H9 (cell line): ENCODE measurements at regions not wholly inside any gene's neighbourhood (a gene's known extent, or its start where the extent isn't known, plus 50 kb on each side); places are given as distances from the start of the nearest gene placed in this dataset.

Source experiments
- DNase-seq: peaks from one replicate; pipeline ENCODE4 v3.0.0-alpha.2; 2017
- H2AFZ ChIP-seq: one replicate; pipeline ENCODE4 v1.6.1; 2013; ENCODE audit warnings: mild to moderate bottlenecking, low read length, control low read depth, moderate library complexity
- H2AK5ac ChIP-seq: 2 replicates; pipeline ENCODE4 v1.6.1; 2013; ENCODE audit warnings: low read length, control low read depth, mixed read lengths; ENCODE audit not compliant: insufficient read length
- H2BK120ac ChIP-seq: one replicate; pipeline ENCODE4 v1.6.1; 2013; ENCODE audit warnings: low read depth, mild to moderate bottlenecking, low read length, control low read depth, inconsistent platforms; ENCODE audit not compliant: poor library complexity, severe bottlenecking
- H2BK12ac ChIP-seq: 2 replicates; pipeline ENCODE4 v1.6.1; 2013; ENCODE audit warnings: low read length, control low read depth, mixed read lengths, low read depth; ENCODE audit not compliant: insufficient read length
- H2BK15ac ChIP-seq: 2 replicates; pipeline ENCODE4 v1.6.1; 2013; ENCODE audit warnings: low read depth, low read length, control low read depth
- H2BK20ac ChIP-seq: one replicate; pipeline ENCODE4 v1.6.1; 2013; ENCODE audit warnings: low read depth, mild to moderate bottlenecking, low read length, control low read depth, inconsistent platforms; ENCODE audit not compliant: poor library complexity, severe bottlenecking
- H2BK5ac ChIP-seq: 2 replicates; pipeline ENCODE4 v1.6.1; 2013; ENCODE audit warnings: low read length, control low read depth, mixed read lengths; ENCODE audit not compliant: insufficient read length
- H3K14ac ChIP-seq: 2 replicates; pipeline ENCODE4 v1.6.1; 2013; ENCODE audit warnings: low read length, control low read depth; ENCODE audit not compliant: insufficient read depth
- H3K18ac ChIP-seq: 2 replicates; pipeline ENCODE4 v1.6.1; 2013; ENCODE audit warnings: low read depth, mild to moderate bottlenecking, mixed read lengths, low read length, control low read depth; ENCODE audit not compliant: insufficient read length
- H3K23ac ChIP-seq: 2 replicates; pipeline ENCODE4 v1.6.1; 2013; ENCODE audit warnings: low read length, control low read depth, mixed read lengths, low read depth; ENCODE audit not compliant: insufficient read length
- H3K23me2 ChIP-seq: 2 replicates; pipeline ENCODE4 v1.6.1; 2013; ENCODE audit warnings: low read depth, mild to moderate bottlenecking, mixed read lengths, low read length, control low read depth; ENCODE audit not compliant: insufficient read length, poor library complexity, severe bottlenecking
- H3K27ac ChIP-seq: 2 replicates; pipeline ENCODE4 v1.5.1; 2013; ENCODE audit warnings: low read length, control low read depth, mixed read lengths, low read depth; ENCODE audit not compliant: insufficient read length
- H3K27me3 ChIP-seq: 2 replicates; pipeline ENCODE4 v1.6.1; 2013; ENCODE audit warnings: low read length, control low read depth, inconsistent platforms; ENCODE audit not compliant: insufficient read depth
- H3K4ac ChIP-seq: 2 replicates; pipeline ENCODE4 v1.6.1; 2013; ENCODE audit warnings: low read depth, mild to moderate bottlenecking, control low read depth, inconsistent platforms, low read length, moderate library complexity
- H3K4me1 ChIP-seq: 2 replicates; pipeline ENCODE4 v1.6.1; 2013; ENCODE audit warnings: low read length, control low read depth, inconsistent platforms; ENCODE audit not compliant: insufficient read depth
- H3K4me2 ChIP-seq: 2 replicates; pipeline ENCODE4 v1.6.1; 2013; ENCODE audit warnings: low read length, control low read depth, mixed read lengths; ENCODE audit not compliant: insufficient read length, insufficient read depth
- H3K56ac ChIP-seq: 2 replicates; pipeline ENCODE4 v1.6.1; 2013; ENCODE audit warnings: low read depth, mild to moderate bottlenecking, mixed read lengths, low read length, control low read depth; ENCODE audit not compliant: insufficient read length
- H3K79me1 ChIP-seq: 2 replicates; pipeline ENCODE4 v1.6.1; 2013; ENCODE audit warnings: low read depth, mild to moderate bottlenecking, moderate library complexity, low read length, control low read depth, inconsistent platforms; ENCODE audit not compliant: insufficient read depth, poor library complexity, severe bottlenecking
- H3K79me2 ChIP-seq: 2 replicates; pipeline ENCODE4 v1.6.1; 2013; ENCODE audit warnings: low read length, control low read depth, inconsistent platforms; ENCODE audit not compliant: insufficient read depth
- H3K9ac ChIP-seq: 2 replicates; pipeline ENCODE4 v1.6.1; 2013; ENCODE audit warnings: low read length, control low read depth, mixed read lengths; ENCODE audit not compliant: insufficient read length; ENCODE audit errors: extremely low read depth
- H3K9me3 ChIP-seq: one replicate; pipeline ENCODE4 v1.6.1; 2013; ENCODE audit warnings: low read depth, low read length, inconsistent platforms; ENCODE audit not compliant: control insufficient read depth
- H3T11ph ChIP-seq: one replicate; pipeline ENCODE4 v1.6.1; 2013; ENCODE audit warnings: mild to moderate bottlenecking, low read length, control low read depth, inconsistent platforms
- H4K20me1 ChIP-seq: one replicate; pipeline ENCODE4 v1.6.1; 2013; ENCODE audit not compliant: control insufficient read depth, insufficient read length, insufficient read depth
- H4K5ac ChIP-seq: 2 replicates; pipeline ENCODE4 v1.6.1; 2013; ENCODE audit warnings: low read depth, mild to moderate bottlenecking, mixed read lengths, low read length, control low read depth; ENCODE audit not compliant: insufficient read length
- H4K8ac ChIP-seq: replicated peaks from 2 replicates; pipeline ENCODE4 v1.6.1; 2013; ENCODE audit warnings: low read length, control low read depth, mixed read lengths, low read depth; ENCODE audit not compliant: insufficient read length
- H4K91ac ChIP-seq: 2 replicates; pipeline ENCODE4 v1.6.1; 2013; ENCODE audit warnings: low read depth, mild to moderate bottlenecking, moderate library complexity, mixed read lengths, low read length, control low read depth; ENCODE audit not compliant: insufficient read length
- H3K27ac Mint-ChIP-seq, 3 experiments: 2 replicates in 2 of 3; 3 replicates in 1 of 3; pipeline ENCODE4 v1.8.0; 2020 to 2021; ENCODE audit warnings: mixed read lengths in 3 of 3, mild to moderate bottlenecking in 1 of 3, moderate library complexity in 1 of 3
- H3K27me3 Mint-ChIP-seq: 2 replicates; pipeline ENCODE4 v1.8.0; 2021; ENCODE audit warnings: low read depth, mild to moderate bottlenecking, moderate library complexity, mixed read lengths
- H3K36me3 Mint-ChIP-seq, 3 experiments: 2 replicates in 2 of 3; 3 replicates in 1 of 3; pipeline ENCODE4 v1.8.0; 2020 to 2021; ENCODE audit warnings: low read depth in 3 of 3, mixed read lengths in 3 of 3; ENCODE audit not compliant: insufficient read depth in 1 of 3
- H3K4me1 Mint-ChIP-seq, 2 experiments: 2 replicates each; pipeline ENCODE4 v1.8.0; 2020; ENCODE audit warnings: mixed read lengths in 2 of 2
- H3K4me3 Mint-ChIP-seq, 2 experiments: 2 replicates in 1 of 2; 3 replicates in 1 of 2; pipeline ENCODE4 v1.8.0; 2020 to 2021; ENCODE audit warnings: mild to moderate bottlenecking in 2 of 2, mixed read lengths in 2 of 2, moderate library complexity in 1 of 2
- H3K9me3 Mint-ChIP-seq, 2 experiments: 2 replicates in 1 of 2; 3 replicates in 1 of 2; pipeline ENCODE4 v1.8.0; 2020; ENCODE audit warnings: mild to moderate bottlenecking in 2 of 2, mixed read lengths in 2 of 2, moderate library complexity in 1 of 2
- WGBS: extraction: QIAGEN DNeasy Blood & Tissue Kit; methylation state at CpG from one replicate; pipeline ENCODE4 v1.1.7; 2013; ENCODE audit warnings: missing lambda C conversion rate, low lambda C conversion rate, mixed read lengths; ENCODE audit not compliant: insufficient read length; ENCODE audit errors: extremely low coverage; 5-methylcytosine and 5-hydroxymethylcytosine counted together
- TF ChIP-seq, protein P1 (sequence below): fragments of 200-600 bp; sonication (generic); conservative IDR thresholded peaks from 3 replicates; pipeline ENCODE4 v1.8.0; 2021; ENCODE audit warnings: antibody characterized with exemption, mild to moderate bottlenecking

- Mint-ChIP-seq H3K4me1 (peaks cover 0 to 5% of the 10 kb centered on the region in 2 experiments; a peak in 2 of 4 replicates), H3K27me3 (no peaks in the 10 kb centered on the region), H3K4me3 (no peak overlapping the region), H3K36me3 (no peaks in the 10 kb centered on the region), H3K27ac (peak overlapping the region in 1 of 3 experiments; percentile 50; a peak in 1 of 7 replicates), H3K9me3 (peaks cover 0 to 3% of the 10 kb centered on the region in 2 experiments; a peak in 1 of 5 replicates)
- no peak overlapping the region for H3K23ac ChIP-seq
- H2BK120ac ChIP-seq = no peak overlapping the region
- no peaks in the 10 kb centered on the region for H3K9me3 ChIP-seq
- no peak overlapping the region for H2BK20ac ChIP-seq
- WGBS = no CpG with 5 or more reads among the region's 10 CpGs
- H2BK5ac ChIP-seq = no peak overlapping the region
- no peak for DNase-seq
- no peak overlapping the region for H4K91ac ChIP-seq
- H3K4me1 ChIP-seq = no peaks in the 10 kb centered on the region
- H4K20me1 ChIP-seq = no peaks in the 10 kb centered on the region
- no peak overlapping the region for H2AK5ac ChIP-seq
- TF ChIP-seq, protein P1, sequence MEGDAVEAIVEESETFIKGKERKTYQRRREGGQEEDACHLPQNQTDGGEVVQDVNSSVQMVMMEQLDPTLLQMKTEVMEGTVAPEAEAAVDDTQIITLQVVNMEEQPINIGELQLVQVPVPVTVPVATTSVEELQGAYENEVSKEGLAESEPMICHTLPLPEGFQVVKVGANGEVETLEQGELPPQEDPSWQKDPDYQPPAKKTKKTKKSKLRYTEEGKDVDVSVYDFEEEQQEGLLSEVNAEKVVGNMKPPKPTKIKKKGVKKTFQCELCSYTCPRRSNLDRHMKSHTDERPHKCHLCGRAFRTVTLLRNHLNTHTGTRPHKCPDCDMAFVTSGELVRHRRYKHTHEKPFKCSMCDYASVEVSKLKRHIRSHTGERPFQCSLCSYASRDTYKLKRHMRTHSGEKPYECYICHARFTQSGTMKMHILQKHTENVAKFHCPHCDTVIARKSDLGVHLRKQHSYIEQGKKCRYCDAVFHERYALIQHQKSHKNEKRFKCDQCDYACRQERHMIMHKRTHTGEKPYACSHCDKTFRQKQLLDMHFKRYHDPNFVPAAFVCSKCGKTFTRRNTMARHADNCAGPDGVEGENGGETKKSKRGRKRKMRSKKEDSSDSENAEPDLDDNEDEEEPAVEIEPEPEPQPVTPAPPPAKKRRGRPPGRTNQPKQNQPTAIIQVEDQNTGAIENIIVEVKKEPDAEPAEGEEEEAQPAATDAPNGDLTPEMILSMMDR = no peak
- H3K27ac ChIP-seq = no peak overlapping the region
- no peak overlapping the region for H3T11ph ChIP-seq
- H3K27me3 ChIP-seq = no peaks in the 10 kb centered on the region
- no peak overlapping the region for H3K56ac ChIP-seq
- no peaks in the 10 kb centered on the region for H3K79me1 ChIP-seq
- no peak overlapping the region for H3K4me2 ChIP-seq
- H2BK12ac ChIP-seq = no peak overlapping the region
- H3K23me2 ChIP-seq = no peaks in the 10 kb centered on the region
- no peak overlapping the region for H3K9ac ChIP-seq
- no peaks in the 10 kb centered on the region for H3K79me2 ChIP-seq
- no peak overlapping the region for H3K4ac ChIP-seq
- no peak overlapping the region for H3K18ac ChIP-seq
- no peak overlapping the region for H3K14ac ChIP-seq
- no peak overlapping the region for H4K5ac ChIP-seq
- no peak overlapping the region for H2AFZ ChIP-seq
- no peak overlapping the region for H2BK15ac ChIP-seq
- no peak overlapping the region for H4K8ac ChIP-seq
Observed at GRCh38 chr16:10333321-10334032, 52.4 kb upstream of the ATF7IP2 start.
